Activated CD4-positive, CD25-positive, alpha-beta regulatory T cell treated with anti-CD3 and anti-CD28 coated beads, Interleukin-2, amount 50 U/mL, for 16 hours (primary cell): ENCODE measurements at regions not wholly inside any gene's neighbourhood (a gene's known extent, or its start where the extent isn't known, plus 50 kb on each side); places are given as distances from the start of the nearest gene placed in this dataset.
"Not testable (repeated sequence)": the region's sequence is repeated elsewhere in the genome, so short reads cannot be mapped to it uniquely, and the experiment has no call there.

ENCODE experiments used
- DNase-seq: peaks from one replicate; pipeline ENCODE4 v3.0.0-alpha.2; 2020; ENCODE audit warnings: low read depth, low spot score

GRCh38 chr15:93362821-93363220 is 273.8 kb upstream of the RGMA start:
- DNase-seq = no peak

- no peak for DNase-seq
Measured at GRCh38 chr15:93362203-93362602, 273.2 kb upstream of the RGMA start.

- DNase-seq = no peak
Measured at GRCh38 chr15:93361703-93362102, 272.7 kb upstream of the RGMA start.

GRCh38 chr15:93360976-93361375 is 272.0 kb upstream of the RGMA start:
- no peak for DNase-seq

GRCh38 chr15:93360318-93360717 is 271.3 kb upstream of the RGMA start:
- no peak for DNase-seq

GRCh38 chr15:93359425-93360131 is 270.6 kb upstream of the RGMA start:
- DNase-seq = no peak

- no peak for DNase-seq
Measured at GRCh38 chr15:93359060-93359408, 270.0 kb upstream of the RGMA start.

GRCh38 chr15:93358166-93359059 is 269.4 kb upstream of the RGMA start:
- no peak for DNase-seq

GRCh38 chr15:93348711-93349545 is 259.9 kb upstream of the RGMA start:
- no peak for DNase-seq

GRCh38 chr15:93347986-93348385 is 259.0 kb upstream of the RGMA start:
- no peak for DNase-seq

GRCh38 chr15:93345981-93346380 is 257.0 kb upstream of the RGMA start:
- no peak for DNase-seq

- not testable (repeated sequence) for DNase-seq
Measured at GRCh38 chr15:93343402-93343801, 254.4 kb upstream of the RGMA start.

GRCh38 chr15:93341164-93341563 is 252.2 kb upstream of the RGMA start:
- DNase-seq = no peak

GRCh38 chr15:93340406-93340805 is 251.4 kb upstream of the RGMA start:
- no peak for DNase-seq

GRCh38 chr15:93333796-93334195 is 244.8 kb upstream of the RGMA start:
- DNase-seq = no peak

- DNase-seq = not testable (repeated sequence)
Measured at GRCh38 chr15:93333126-93333525, 244.1 kb upstream of the RGMA start.

GRCh38 chr15:93332168-93332553 is 243.2 kb upstream of the RGMA start:
- DNase-seq = no peak

- no peak for DNase-seq
Measured at GRCh38 chr15:93331545-93332167, 242.6 kb upstream of the RGMA start.

- DNase-seq = no peak
Measured at GRCh38 chr15:93330912-93331544, 242.0 kb upstream of the RGMA start.

GRCh38 chr15:93327364-93327763 is 238.4 kb upstream of the RGMA start:
- no peak for DNase-seq
